ENCODE measurements at regions not wholly inside any gene's neighbourhood (a gene's known extent, or its start where the extent isn't known, plus 50 kb on each side); places are given as distances from the start of the nearest gene placed in this dataset.

- TF ChIP-seq CTCF (IDR thresholded peaks at IDR 0.05; ENCODE audit: poor library complexity, severe bottlenecking) (no peak), RAD21 (conservative IDR thresholded peaks at IDR 0.05) (no peak), SMC3 (conservative IDR thresholded peaks at IDR 0.05; ENCODE audit: poor library complexity) (no peak), EZH2 (IDR thresholded peaks at IDR 0.05; ENCODE audit: borderline replicate concordance, insufficient read depth, low read length, poor library complexity, severe bottlenecking) (no peak), REST (IDR thresholded peaks at IDR 0.05; ENCODE audit: borderline replicate concordance) (no peak), TAF1 (IDR thresholded peaks at IDR 0.05; ENCODE audit: low read depth) (no peak)
Measured at GRCh38 chr19:5281588-5281987, 59.0 kb downstream of the PTPRS start.
